ENCODE measurements at regions not wholly inside any gene's neighbourhood (a gene's known extent, or its start where the extent isn't known, plus 50 kb on each side); places are given as distances from the start of the nearest gene placed in this dataset.

DNA sequence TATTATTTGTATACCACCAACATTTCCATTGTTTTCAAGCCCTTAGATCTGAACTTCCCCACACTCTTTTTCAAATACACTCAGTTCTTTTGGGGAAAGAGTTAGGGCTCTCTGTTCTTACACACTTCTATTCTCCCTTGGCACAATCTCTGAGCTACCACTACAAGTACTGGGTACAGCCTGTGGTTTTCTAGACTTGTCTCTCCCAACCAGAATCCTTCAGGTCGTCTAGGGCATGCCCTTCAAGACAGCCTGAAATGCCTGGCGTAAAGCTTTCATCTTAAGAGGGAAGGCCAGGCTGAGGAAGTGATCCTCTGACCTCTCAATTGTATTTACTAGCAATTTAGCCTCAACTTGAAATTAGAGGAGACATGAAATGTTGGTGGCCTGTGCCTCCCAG is 1442.0 kb downstream of the AACS start:
- in situ Hi-C loops (cut with HindIII; ENCODE audit: low pct_ligation_motif_present, low pct_unique_long_range_greater_than_20kb, low sequenced_read_pairs) = no loop called here
- DNase-seq = no peak

DNA sequence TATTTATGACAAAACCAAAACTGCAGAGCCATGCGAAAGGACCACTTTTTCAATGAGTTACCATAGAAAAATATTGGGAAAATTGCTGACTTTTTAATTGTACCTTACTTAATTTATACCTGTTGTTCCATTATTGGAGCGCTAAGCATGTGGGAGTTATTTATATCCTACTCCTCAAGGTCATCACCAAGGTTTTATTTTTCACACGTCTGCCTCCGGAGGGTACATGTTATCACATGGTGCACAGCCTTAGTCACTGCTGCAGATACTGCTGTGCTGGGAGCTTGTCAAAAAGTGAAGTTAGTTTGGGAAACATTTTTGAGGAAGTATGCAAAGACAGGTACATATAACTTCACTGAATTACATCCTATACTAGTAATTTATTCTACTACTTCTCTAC is 1444.3 kb downstream of the AACS start:
- in situ Hi-C loops (cut with HindIII; ENCODE audit: low pct_ligation_motif_present, low pct_unique_long_range_greater_than_20kb, low sequenced_read_pairs) = no loop called here

DNA sequence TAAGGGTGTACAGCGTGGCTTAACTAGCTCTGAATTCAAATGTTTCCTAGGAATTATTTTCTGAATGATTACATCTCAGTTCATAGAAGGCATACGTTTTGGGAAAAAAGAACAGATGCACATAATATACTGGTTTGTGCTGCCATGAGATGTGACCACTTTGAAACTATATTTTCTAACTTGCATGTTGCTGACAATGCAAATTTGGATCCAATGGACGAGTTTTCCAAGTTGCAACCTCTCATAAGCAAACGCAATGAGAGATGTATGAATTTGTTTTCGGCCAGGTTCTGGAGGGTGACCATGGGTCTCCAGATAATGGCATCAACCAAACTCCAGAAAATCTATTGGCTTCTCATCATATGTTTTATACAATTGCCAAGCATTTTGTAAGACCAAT is 1445.4 kb downstream of the AACS start:
- in situ Hi-C loops (cut with HindIII; ENCODE audit: low pct_ligation_motif_present, low pct_unique_long_range_greater_than_20kb, low sequenced_read_pairs) = no loop called here
- no peak for DNase-seq

More for the DNA sequence above, 1444.3 kb downstream of the AACS start:
- no peak for DNase-seq

DNA sequence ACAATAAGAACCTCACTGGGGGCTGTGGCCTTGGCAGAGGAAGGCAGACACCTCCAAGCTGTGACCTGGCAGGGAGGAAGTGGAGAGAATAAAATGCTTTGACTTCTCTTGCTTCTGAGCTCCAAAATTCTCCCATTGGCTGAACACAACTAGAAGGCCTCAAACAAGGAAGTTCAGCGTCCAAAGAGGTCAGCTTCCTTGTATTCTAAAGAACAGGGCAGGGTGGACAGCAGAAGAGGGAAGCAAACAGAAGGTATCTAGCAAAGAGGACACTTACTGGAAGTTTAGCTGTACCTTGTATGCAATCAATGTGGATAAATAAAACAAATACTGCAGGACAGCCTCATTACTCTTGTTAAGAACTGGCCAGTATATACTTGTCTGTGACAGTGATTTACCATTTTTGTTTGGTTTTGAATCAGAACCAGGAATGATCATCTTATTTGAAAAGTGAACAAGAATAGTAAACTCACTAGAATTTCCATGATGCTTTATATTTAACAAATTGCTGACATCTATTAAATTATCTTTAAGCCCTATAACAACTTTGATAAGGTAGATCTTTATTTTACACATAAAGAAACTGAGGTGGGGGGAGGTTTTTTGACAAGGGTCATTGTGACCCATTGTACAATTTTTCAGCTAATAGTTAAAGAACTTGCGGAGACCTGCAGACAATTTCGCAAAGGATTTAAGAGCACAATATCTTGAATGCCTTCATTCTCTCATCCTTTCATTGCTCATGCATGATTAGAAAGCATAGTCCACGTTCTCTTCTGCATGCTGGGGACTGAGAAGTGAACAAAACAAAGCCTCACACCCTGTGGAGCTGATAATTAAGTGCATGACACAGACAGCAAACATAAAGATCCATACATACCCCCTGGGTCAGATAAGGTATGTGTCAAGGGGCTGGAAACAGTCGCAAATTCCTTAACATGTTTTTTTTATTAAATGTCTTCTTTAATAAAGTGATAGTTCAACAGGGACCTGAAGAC is 1448.0 kb downstream of the AACS start:
- in situ Hi-C loops (cut with HindIII; ENCODE audit: low pct_ligation_motif_present, low pct_unique_long_range_greater_than_20kb, low sequenced_read_pairs) = no loop called here
- no peak for DNase-seq

DNA sequence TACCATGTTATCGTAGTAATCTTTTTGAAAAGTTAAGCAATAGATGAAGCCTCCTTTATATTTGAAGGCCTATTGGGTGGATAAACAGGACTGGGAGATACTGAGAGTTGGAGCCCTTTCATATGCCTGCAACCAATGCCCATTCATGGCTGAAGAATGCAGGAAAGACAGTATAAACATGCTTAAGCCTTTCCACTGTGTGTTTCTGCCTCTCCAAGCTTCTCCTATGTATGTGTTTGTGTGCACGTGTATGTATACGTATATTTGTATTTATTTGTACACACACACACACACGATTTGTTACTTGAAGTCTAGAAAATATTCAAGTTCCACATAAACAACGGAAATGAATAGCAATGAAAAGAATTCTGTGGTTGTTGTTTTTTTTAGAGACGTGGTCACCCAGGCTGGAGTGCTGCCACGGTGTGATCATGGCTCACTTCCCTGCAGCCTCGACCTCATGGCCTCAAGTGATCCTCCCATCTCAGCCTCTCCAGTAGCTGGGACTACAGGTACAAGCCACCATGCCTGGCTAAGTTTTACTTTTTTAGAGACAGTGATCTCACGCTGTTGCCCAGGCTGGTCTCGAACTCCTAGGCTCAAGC is 1453.5 kb downstream of the AACS start:
- in situ Hi-C loops (cut with HindIII; ENCODE audit: low pct_ligation_motif_present, low pct_unique_long_range_greater_than_20kb, low sequenced_read_pairs) = no loop called here
- DNase-seq = no peak

DNA sequence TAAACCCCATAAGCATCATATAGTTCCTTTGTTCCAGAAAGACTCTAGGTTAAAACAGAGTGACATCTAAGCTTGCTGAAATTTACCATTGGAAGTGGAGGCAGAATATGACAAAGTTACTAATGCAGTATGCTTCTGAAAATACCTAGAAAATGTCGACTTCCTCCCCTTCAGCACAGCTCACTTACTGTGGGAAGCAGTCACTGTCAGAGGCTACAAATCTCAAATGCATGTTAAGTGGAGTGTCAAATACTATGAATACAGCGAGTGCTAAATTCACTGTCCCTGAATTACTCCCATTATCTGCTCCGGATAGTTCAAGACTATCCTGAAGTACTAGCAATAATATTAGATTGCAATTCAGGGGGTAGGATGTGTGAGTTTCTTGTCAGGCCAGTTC is 1454.6 kb downstream of the AACS start:
- no peak for DNase-seq
- in situ Hi-C loops (cut with HindIII; ENCODE audit: low pct_ligation_motif_present, low pct_unique_long_range_greater_than_20kb, low sequenced_read_pairs) = no loop called here

DNA sequence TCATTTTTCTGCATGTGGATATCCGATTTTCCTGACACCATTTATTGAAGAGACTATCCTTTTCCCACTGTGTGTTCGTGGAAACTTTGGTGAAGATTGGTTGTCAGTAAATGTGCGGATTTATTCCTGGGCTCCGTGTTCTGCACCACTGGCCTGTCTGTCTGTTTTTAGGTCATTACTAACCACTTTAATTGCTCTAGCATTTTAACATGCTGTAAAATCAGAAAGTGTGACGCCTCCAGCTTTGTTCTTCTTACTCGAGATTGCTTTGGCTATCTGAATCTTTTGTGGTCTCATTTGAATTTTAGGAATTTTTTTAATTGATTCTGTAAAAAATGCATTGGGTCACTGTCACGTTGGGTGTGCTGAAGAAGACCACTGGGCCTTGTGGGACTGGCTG is 1458.7 kb downstream of the AACS start:
- in situ Hi-C loops (cut with HindIII; ENCODE audit: low pct_ligation_motif_present, low pct_unique_long_range_greater_than_20kb, low sequenced_read_pairs) = no loop called here
- DNase-seq = no peak

DNA sequence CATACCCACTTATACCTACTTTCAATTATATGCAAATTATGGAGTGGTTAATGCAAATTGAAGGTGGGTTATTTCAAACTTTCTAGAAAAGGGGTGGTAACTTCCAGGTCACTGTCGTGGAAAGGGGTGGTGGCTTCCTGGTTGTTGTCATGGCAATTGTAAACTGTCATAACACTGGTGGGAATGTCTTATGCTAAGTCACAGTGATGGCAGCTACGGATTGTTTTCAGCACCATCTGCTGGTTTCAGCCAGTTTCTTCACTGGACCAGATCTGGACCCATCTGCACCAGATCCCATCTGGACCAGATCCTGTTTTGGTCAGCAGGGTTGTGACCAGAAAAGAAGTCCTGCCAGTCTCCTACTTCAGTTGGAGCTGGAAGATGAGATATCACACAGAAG is 1469.3 kb downstream of the AACS start:
- in situ Hi-C loops (cut with HindIII; ENCODE audit: low pct_ligation_motif_present, low pct_unique_long_range_greater_than_20kb, low sequenced_read_pairs) = no loop called here
- no peak for DNase-seq

DNA sequence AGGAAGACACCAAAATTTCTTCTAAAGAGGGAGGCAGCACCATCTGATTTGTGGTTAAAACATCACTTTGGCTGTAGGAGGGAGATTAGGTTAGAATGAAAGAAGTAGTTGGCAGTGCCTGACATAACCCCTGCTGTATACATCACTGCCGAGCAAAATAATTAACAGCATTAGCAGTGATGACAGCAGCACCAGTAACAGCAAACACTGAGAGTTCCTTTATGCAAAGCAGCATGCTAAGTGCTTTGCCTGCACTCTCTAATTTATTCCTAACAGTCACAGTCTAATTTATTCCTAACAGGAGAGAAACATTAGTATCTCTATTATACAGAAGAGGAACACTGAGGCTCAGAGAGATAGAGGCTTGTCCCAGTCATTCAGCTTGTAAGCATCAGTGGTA is 1469.7 kb downstream of the AACS start:
- DNase-seq = no peak
- in situ Hi-C loops (cut with HindIII; ENCODE audit: low pct_ligation_motif_present, low pct_unique_long_range_greater_than_20kb, low sequenced_read_pairs) = no loop called here

DNA sequence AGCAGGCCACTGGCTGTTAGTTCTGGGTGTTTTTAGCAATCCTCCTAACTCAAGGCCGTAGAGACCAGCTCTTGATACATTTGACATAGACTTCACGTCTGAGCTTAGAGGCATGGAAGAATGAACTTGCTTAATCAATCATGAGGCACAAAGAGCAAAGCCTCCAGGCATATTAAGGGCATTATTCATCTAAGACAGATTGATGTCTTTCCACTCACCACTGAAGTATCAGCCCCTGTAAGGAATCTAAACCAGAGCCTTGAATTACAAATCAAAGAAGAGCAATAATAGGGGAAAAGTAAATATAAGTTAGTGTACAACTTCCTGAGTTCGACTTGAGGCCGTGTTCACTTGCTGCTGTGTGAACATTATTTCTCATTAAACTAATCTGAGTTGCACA is 1470.7 kb downstream of the AACS start:
- DNase-seq = no peak
- in situ Hi-C loops (cut with HindIII; ENCODE audit: low pct_ligation_motif_present, low pct_unique_long_range_greater_than_20kb, low sequenced_read_pairs) = no loop called here

DNA sequence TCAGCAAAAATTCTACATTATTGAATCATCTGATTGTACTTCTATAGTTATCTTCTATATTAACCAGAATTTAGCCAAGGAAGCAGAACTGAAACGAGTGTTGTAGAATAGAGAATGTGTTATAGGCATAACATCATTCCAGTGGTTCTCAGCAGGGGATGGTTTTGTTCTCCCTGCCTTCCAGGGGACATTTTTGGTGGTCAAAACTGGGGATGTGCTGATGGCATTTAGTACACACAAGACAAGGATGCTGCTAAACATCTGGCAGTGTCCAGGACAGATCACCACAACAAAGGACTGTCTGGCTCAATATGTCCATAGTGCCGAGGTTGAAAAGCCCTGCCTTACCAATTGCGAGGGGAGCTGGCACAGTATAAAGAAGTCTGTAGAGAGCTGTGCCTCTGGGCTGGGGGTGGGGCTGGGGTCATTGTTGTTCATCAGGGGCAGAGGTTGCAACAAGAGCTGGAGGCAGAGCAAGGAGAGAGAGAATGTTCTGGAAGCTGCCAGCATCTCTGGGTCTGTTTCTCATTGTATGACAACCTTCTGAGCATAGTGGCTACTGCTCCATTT is 1472.8 kb downstream of the AACS start:
- in situ Hi-C loops (cut with HindIII; ENCODE audit: low pct_ligation_motif_present, low pct_unique_long_range_greater_than_20kb, low sequenced_read_pairs) = no loop called here
- no peak for DNase-seq

DNA sequence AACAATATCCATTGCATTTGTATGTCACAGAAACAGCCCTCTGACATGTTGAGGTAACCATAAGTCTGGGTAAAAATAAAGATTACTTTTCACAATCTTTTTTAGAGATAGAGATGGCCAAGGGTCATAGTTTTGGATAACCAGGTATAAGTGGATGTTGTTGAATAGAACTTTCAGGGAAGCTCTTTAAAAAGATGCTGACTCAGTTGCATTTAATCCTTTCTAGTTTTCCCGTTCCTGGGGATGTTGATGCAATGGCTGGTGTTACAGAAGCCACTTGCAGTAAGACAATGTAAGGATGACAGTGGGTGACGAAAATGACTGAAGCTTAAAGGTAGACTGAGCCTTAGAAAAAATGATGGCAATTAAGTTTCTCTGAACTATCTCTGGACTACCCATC is 1473.7 kb downstream of the AACS start:
- in situ Hi-C loops (cut with HindIII; ENCODE audit: low pct_ligation_motif_present, low pct_unique_long_range_greater_than_20kb, low sequenced_read_pairs) = no loop called here
- DNase-seq = no peak

DNA sequence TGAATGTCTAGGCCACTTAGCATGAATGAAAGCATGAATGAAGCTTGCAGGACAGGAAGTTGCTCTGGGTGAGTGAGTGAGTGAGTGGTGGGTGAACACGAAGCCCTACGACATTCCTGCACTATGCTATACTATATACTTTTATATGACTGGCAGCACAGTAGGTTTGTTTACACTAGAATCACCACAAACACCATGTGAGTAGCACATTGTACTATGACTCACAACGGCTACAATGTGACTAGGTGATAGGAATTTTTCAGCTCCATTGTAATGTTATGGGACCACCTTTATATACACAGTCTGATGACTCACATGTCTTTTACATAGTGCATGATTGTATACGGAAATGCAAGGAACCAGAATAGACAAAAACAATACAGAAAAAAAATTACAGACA is 1480.2 kb downstream of the AACS start:
- no peak for DNase-seq
- in situ Hi-C loops (cut with HindIII; ENCODE audit: low pct_ligation_motif_present, low pct_unique_long_range_greater_than_20kb, low sequenced_read_pairs) = no loop called here

DNA sequence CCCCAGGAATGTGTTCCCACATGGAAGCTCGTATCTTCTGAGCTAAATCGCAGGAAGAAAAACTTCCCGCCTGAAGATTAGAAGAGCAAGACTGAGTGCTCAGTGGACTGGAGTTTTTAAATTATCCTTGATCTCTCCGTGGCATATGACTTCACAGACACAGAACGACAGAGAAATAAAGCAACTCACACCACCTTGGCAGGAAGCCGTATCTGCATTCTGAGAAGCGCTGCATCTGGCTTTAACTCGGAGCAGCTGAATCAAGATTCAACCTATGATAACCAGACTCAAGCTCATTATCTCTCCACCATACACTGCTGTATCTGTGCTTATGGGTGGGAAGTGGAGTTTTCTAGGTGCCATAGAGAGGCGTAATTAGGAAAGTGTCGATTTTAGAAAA is 1482.7 kb downstream of the AACS start:
- DNase-seq = no peak
- in situ Hi-C loops (cut with HindIII; ENCODE audit: low pct_ligation_motif_present, low pct_unique_long_range_greater_than_20kb, low sequenced_read_pairs) = no loop called here

DNA sequence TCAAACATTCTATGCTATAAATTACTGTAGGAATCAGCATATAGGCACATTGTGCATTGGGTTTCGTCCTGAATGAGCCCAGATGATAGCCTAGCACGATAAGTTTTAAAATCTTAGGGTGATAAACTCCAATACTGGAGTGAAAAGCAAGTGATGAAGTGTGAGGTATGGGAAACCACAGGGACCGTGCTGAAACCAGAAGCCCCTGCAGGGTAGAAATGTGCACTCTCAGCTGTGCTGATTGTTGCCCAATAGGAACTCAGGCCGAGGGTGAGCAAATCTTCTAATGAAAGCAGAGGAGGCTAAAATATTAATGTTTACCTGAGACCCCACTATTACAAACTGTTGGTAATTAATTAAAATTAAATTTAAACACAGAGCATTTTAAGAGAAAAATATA is 1486.6 kb downstream of the AACS start:
- in situ Hi-C loops (cut with HindIII; ENCODE audit: low pct_ligation_motif_present, low pct_unique_long_range_greater_than_20kb, low sequenced_read_pairs) = no loop called here
- DNase-seq = no peak

DNA sequence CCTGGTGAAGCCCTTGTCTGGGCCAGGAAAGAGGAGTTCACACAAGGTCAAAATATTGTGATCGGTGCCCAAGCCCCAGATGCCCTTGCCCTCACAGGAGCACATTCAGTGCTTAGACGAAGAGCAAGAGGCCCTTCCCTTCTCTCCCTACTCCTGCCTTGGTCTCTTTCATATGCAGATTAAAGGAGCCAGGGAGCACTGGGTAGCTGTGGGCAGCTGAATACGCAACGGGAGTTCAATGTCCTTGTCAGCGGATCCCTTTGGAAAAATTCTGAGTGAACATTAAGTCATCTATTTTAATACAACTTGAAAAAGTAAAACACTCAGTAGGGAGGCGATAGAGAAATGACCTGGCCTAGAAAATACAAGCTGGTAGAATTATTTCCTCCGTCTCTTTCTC is 1489.4 kb downstream of the AACS start:
- in situ Hi-C loops (cut with HindIII; ENCODE audit: low pct_ligation_motif_present, low pct_unique_long_range_greater_than_20kb, low sequenced_read_pairs) = no loop called here
- no peak for DNase-seq

DNA sequence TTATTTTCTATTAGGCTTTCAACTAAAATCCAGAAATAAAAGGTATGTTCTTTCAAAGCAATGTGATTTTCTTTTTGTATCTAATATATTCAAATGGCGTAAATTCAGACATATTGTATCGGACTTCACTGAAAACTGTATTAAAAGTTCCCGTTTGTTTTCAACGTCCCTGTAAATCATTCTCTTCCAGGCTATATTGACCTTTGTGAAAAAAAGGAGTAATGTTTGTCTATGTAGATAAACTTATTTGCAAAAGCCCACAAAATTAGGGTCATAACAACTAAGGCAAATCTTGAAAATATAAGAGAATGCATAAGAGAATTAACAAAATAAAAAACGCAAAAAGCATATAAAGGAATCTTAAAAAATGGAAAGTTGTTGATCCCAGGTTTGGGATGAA is 1492.4 kb downstream of the AACS start:
- DNase-seq = no peak
- in situ Hi-C loops (cut with HindIII; ENCODE audit: low pct_ligation_motif_present, low pct_unique_long_range_greater_than_20kb, low sequenced_read_pairs) = no loop called here

DNA sequence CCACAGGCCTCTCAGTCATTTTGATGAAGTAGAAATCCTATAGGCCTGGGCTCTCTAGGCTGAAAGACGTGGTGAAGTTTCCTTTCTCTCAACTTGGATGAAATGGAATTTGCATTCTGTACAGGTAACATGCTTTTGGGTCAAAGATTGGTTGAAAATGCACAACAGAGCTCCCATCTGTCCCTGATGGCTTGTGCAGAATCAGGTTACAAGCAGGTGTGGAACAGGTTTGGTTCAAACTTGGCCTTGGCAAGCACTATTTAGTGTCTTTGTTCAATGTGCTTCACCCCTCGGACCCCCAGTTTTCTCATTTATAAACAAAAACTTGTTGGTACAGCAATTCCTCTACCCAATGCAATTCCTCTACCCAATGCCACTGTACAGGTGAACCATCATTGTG is 1493.0 kb downstream of the AACS start:
- in situ Hi-C loops (cut with HindIII; ENCODE audit: low pct_ligation_motif_present, low pct_unique_long_range_greater_than_20kb, low sequenced_read_pairs) = no loop called here
- no peak for DNase-seq

DNA sequence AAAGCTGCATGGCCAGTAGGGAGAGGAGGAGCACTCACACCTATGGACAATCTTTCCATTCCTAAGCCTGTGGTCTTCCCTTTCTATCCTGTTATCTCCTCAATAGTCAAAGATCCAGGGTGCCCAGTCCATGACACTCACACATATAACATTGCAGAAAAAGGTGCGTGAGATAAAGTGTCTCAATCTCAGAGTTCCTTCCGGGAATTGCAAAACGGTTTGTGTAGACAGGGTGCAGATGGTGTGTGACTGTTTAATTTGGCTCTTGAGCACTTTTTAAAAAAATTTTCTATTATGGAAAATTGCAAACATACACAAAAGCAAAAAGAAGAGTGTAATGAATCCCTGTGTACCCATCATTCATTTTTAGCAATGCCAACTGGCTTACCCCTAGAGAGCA is 1493.6 kb downstream of the AACS start:
- no peak for DNase-seq
- in situ Hi-C loops (cut with HindIII; ENCODE audit: low pct_ligation_motif_present, low pct_unique_long_range_greater_than_20kb, low sequenced_read_pairs) = no loop called here

DNA sequence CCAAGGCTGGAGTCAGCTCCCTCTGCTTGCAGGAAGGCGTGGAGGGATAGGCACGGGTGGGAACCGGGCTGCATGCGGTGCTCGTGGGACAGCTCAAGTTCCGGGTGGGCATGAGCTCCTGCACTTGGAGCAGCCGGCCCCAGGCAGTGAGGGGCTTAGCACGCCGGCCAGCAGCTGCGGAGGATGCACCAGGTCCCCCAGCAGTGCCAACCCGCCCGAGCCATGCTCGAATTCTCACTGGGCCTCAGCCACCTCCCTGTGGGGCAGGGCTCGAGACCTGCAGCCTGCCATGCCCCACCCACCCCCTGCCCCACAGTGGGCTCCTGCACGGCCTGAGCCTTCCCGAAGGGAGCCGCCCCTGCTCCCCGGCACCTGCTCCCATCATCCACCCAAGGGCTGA is 1501.8 kb downstream of the AACS start:
- in situ Hi-C loops (cut with HindIII; ENCODE audit: low pct_ligation_motif_present, low pct_unique_long_range_greater_than_20kb, low sequenced_read_pairs) = no loop called here
- no peak for DNase-seq

Measured in ACHN (cell line).